CD14-positive monocyte (primary cell): ENCODE measurements at regions not wholly inside any gene's neighbourhood (a gene's known extent, or its start where the extent isn't known, plus 50 kb on each side); places are given as distances from the start of the nearest gene placed in this dataset.

Source experiments
- DNase-seq, 3 donors: peaks; one replicate each; pipeline ENCODE4 v3.0.0-alpha.2; 2011 to 2022
- H2AFZ ChIP-seq: 2 replicates; pipeline ENCODE4 v1.6.0; 2012; ENCODE audit warnings: mild to moderate bottlenecking, low read depth, low read length, inconsistent platforms; ENCODE audit not compliant: insufficient read depth, poor library complexity, severe bottlenecking
- H3K27ac ChIP-seq, 2 donors: 1 replicate in 1 of 2; 2 replicates in 1 of 2; pipeline ENCODE4 v1.5.1; 2012 to 2013; ENCODE audit warnings: low read length in 2 of 2, control low read depth in 1 of 2, inconsistent platforms in 1 of 2, low read depth in 1 of 2, mild to moderate bottlenecking in 1 of 2
- H3K27me3 ChIP-seq, 2 donors: one replicate each; pipeline versions ENCODE4 v1.6.0 to v1.6.1; 2011 to 2013; ENCODE audit warnings: low read length in 2 of 2; ENCODE audit not compliant: control insufficient read depth in 2 of 2, insufficient read depth in 2 of 2
- H3K36me3 ChIP-seq, 2 donors: replicated peaks in 1 of 2; 1 replicate in 1 of 2; 2 replicates in 1 of 2; pipeline versions ENCODE4 v1.5.1 to v1.6.1; 2012 to 2013; ENCODE audit warnings: low read length in 2 of 2, control low read depth in 1 of 2, inconsistent platforms in 1 of 2, mild to moderate bottlenecking in 1 of 2; ENCODE audit not compliant: insufficient read depth in 2 of 2, control insufficient read depth in 1 of 2
- H3K4me1 ChIP-seq, 2 donors: 1 replicate in 1 of 2; 2 replicates in 1 of 2; pipeline versions ENCODE4 v1.5.1 to v1.6.1; 2012 to 2013; ENCODE audit warnings: low read length in 2 of 2, control low read depth in 1 of 2, inconsistent platforms in 1 of 2, mild to moderate bottlenecking in 1 of 2, moderate library complexity in 1 of 2; ENCODE audit not compliant: insufficient read depth in 2 of 2, control insufficient read depth in 1 of 2
- H3K4me2 ChIP-seq: replicated peaks from 2 replicates; pipeline ENCODE3; 2012; ENCODE audit warnings: low read length, moderate library complexity, mild to moderate bottlenecking; ENCODE audit not compliant: poor library complexity, severe bottlenecking; ENCODE audit errors: extremely low read depth
- H3K4me3 ChIP-seq, 3 experiments: fragments of 200-600 bp in 1 of 3; sonication (generic) in 1 of 3; replicated peaks in 1 of 3; 1 replicate in 2 of 3; 2 replicates in 1 of 3; pipeline ENCODE4 v1.5.1; 2011 to 2013; ENCODE audit warnings: low read length in 3 of 3, mild to moderate bottlenecking in 3 of 3, control low read depth in 2 of 3, low read depth in 2 of 3, inconsistent platforms in 1 of 3, moderate library complexity in 1 of 3
- H3K79me2 ChIP-seq: 2 replicates; pipeline ENCODE4 v1.6.0; 2012; ENCODE audit warnings: mild to moderate bottlenecking, control low read depth, inconsistent platforms, low read length, moderate library complexity; ENCODE audit not compliant: insufficient read depth
- H3K9ac ChIP-seq: 2 replicates; pipeline ENCODE4 v1.6.0; 2017; ENCODE audit warnings: low read length, mild to moderate bottlenecking; ENCODE audit not compliant: insufficient read depth, poor library complexity, severe bottlenecking
- H3K9me3 ChIP-seq, 2 donors: replicated peaks in 1 of 2; 1 replicate in 1 of 2; 2 replicates in 1 of 2; pipeline versions ENCODE4 v1.5.1 to v1.6.1; 2012 to 2013; ENCODE audit warnings: low read length in 2 of 2, control low read depth in 1 of 2; ENCODE audit not compliant: control insufficient read depth in 1 of 2, insufficient read depth in 1 of 2
- H4K20me1 ChIP-seq: 2 replicates; pipeline ENCODE4 v1.6.0; 2012; ENCODE audit warnings: mild to moderate bottlenecking, low read length, control low read depth, moderate library complexity; ENCODE audit not compliant: insufficient read depth
- H3K27ac Mint-ChIP-seq, 7 donors: one replicate each; pipeline ENCODE4 v1.8.0; 2020; ENCODE audit warnings: mild to moderate bottlenecking in 7 of 7, mixed read lengths in 7 of 7, moderate library complexity in 6 of 7, inconsistent platforms in 2 of 7
- H3K27me3 Mint-ChIP-seq, 3 donors: one replicate each; pipeline ENCODE4 v1.8.0; 2021 to 2022; ENCODE audit warnings: low read depth in 3 of 3, mild to moderate bottlenecking in 3 of 3, mixed read lengths in 3 of 3, moderate library complexity in 3 of 3, inconsistent platforms in 1 of 3
- H3K36me3 Mint-ChIP-seq, 2 donors: one replicate each; pipeline ENCODE4 v1.8.0; 2020; ENCODE audit warnings: mixed read lengths in 2 of 2, inconsistent platforms in 1 of 2, mild to moderate bottlenecking in 1 of 2
- H3K4me1 Mint-ChIP-seq: one replicate; pipeline ENCODE4 v1.8.0; 2020; ENCODE audit warnings: mild to moderate bottlenecking, mixed read lengths
- H3K4me3 Mint-ChIP-seq, 2 donors: one replicate each; pipeline ENCODE4 v1.8.0; 2020; ENCODE audit warnings: mild to moderate bottlenecking in 2 of 2, mixed read lengths in 2 of 2, moderate library complexity in 1 of 2
- H3K9me3 Mint-ChIP-seq, 7 donors: one replicate each; pipeline ENCODE4 v1.8.0; 2020 to 2022; ENCODE audit warnings: mixed read lengths in 7 of 7, mild to moderate bottlenecking in 6 of 7, moderate library complexity in 6 of 7, inconsistent platforms in 2 of 7
- WGBS: methylation state at CpG from one replicate; pipeline ENCODE4 v1.1.5; 2013; ENCODE audit warnings: missing lambda C conversion rate; ENCODE audit not compliant: insufficient coverage; 5-methylcytosine and 5-hydroxymethylcytosine counted together
- intact Hi-C, 2 donors: fragments of 100-400 bp; cut with micrococcal nuclease; formaldehyde crosslinking; loops; one replicate each; pipeline versions ENCODE4 v1.15.0 to v1.15.1; 2023
- TF ChIP-seq, protein P1 (sequence below): fragments of 200-600 bp; IDR thresholded peaks from one replicate; pipeline ENCODE4 v1.8.0; 2022; ENCODE audit warnings: antibody characterized with exemption, mild to moderate bottlenecking

DNA sequence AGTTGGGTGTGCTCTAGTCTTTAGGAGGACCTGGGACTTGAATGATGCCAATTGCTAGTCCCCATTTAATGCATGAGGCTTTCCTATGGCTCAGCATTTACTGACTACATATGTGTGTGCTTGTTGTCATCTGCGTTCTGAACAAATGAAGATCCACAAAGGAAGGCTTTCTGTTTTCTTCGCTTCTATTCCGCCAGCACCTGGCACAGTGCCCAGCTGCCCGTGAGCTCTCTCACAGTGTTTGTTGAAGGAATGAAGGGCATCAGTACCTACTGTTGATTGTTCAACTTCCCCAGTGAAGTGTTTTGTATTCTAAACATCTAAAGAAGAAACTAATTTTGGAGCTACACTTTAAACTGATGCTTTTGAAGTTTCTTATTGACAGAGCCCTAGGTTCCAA lies 122.4 kb upstream of the LINC00305 start:
- Mint-ChIP-seq H3K9me3 (peaks cover 0 to 5% (median 0%) of the 10 kb centered on the region in 7 donors), H3K27ac (no peak overlapping the region), H3K36me3 (no peaks in the 10 kb centered on the region), H3K4me1 (peaks cover 2% of the 10 kb centered on the region), H3K27me3 (no peaks in the 10 kb centered on the region), H3K4me3 (no peak overlapping the region)
- H3K4me1 ChIP-seq, result no peaks in the 10 kb centered on the region
- no peaks in the 10 kb centered on the region for H4K20me1 ChIP-seq
- intact Hi-C loops, result no loop called here
- no peaks in the 10 kb centered on the region for H3K9me3 ChIP-seq
- WGBS, result 14% methylated on average over 4 of the region's 4 CpGs
- H3K4me2 ChIP-seq, result no peak overlapping the region
- TF ChIP-seq, protein P1, sequence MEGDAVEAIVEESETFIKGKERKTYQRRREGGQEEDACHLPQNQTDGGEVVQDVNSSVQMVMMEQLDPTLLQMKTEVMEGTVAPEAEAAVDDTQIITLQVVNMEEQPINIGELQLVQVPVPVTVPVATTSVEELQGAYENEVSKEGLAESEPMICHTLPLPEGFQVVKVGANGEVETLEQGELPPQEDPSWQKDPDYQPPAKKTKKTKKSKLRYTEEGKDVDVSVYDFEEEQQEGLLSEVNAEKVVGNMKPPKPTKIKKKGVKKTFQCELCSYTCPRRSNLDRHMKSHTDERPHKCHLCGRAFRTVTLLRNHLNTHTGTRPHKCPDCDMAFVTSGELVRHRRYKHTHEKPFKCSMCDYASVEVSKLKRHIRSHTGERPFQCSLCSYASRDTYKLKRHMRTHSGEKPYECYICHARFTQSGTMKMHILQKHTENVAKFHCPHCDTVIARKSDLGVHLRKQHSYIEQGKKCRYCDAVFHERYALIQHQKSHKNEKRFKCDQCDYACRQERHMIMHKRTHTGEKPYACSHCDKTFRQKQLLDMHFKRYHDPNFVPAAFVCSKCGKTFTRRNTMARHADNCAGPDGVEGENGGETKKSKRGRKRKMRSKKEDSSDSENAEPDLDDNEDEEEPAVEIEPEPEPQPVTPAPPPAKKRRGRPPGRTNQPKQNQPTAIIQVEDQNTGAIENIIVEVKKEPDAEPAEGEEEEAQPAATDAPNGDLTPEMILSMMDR, result no peak
- no peaks in the 10 kb centered on the region for H3K79me2 ChIP-seq
- no peaks in the 10 kb centered on the region for H3K36me3 ChIP-seq
- H2AFZ ChIP-seq, result no peak overlapping the region
- no peak overlapping the region for H3K4me3 ChIP-seq
- no peak overlapping the region for H3K27ac ChIP-seq
- H3K27me3 ChIP-seq, result no peaks in the 10 kb centered on the region
- no peak for DNase-seq
- no peak overlapping the region for H3K9ac ChIP-seq

- H3K4me1 Mint-ChIP-seq, result peaks cover 2% of the 10 kb centered on the region
- Histone ChIP-seq H3K4me2 (no peak overlapping the region), H3K9me3 (no peaks in the 10 kb centered on the region), H4K20me1 (no peaks in the 10 kb centered on the region), H3K27me3 (no peaks in the 10 kb centered on the region), H3K36me3 (no peaks in the 10 kb centered on the region), H3K4me1 (no peaks in the 10 kb centered on the region), H2AFZ (no peak overlapping the region), H3K79me2 (no peaks in the 10 kb centered on the region), H3K9ac (no peak overlapping the region), H3K27ac (no peak overlapping the region), H3K4me3 (no peak overlapping the region)
- intact Hi-C loops, result no loop called here
- no peak overlapping the region for H3K27ac Mint-ChIP-seq
- peaks cover 0 to 4% (median 0%) of the 10 kb centered on the region in 7 donors for H3K9me3 Mint-ChIP-seq
- H3K27me3 Mint-ChIP-seq, result no peaks in the 10 kb centered on the region
- H3K36me3 Mint-ChIP-seq, result no peaks in the 10 kb centered on the region
- no peak for DNase-seq
- no peak overlapping the region for H3K4me3 Mint-ChIP-seq
- TF ChIP-seq, protein P1, result no peak
- no CpG with 5 or more reads among the region's 1 CpG for WGBS
Observed at GRCh38 chr18:64270608-64271007, 121.7 kb upstream of the LINC00305 start.
